Heart right ventricle (tissue), 16 donors: ENCODE measurements at regions not wholly inside any gene's neighbourhood (a gene's known extent, or its start where the extent isn't known, plus 50 kb on each side); places are given as distances from the start of the nearest gene placed in this dataset.

ENCODE experiments used
- ATAC-seq, 8 donors: fragments of 200-7000 bp; cut with Tn5 transposase; one replicate each; pipeline ENCODE4 v1.9.1; 2020; ENCODE audit warnings: mild to moderate bottlenecking in 8 of 8, moderate library complexity in 8 of 8, moderate number of reproducible peaks in 1 of 8
- DNase-seq, 2 donors: peaks; one replicate each; pipeline ENCODE4 v3.0.0-alpha.2; 2020
- H3K27ac ChIP-seq, 10 donors: fragments of 200-600 bp; sonication (generic) in 2 of 10; one replicate each; pipeline versions ENCODE4 v1.5.0 to v1.8.0; 2020 to 2022; ENCODE audit warnings: mild to moderate bottlenecking in 3 of 10
- H3K27me3 ChIP-seq, 7 donors: fragments of 200-600 bp; one replicate each; pipeline ENCODE4 v1.8.0; 2021 to 2022; ENCODE audit warnings: mild to moderate bottlenecking in 2 of 7
- H3K36me3 ChIP-seq, 9 donors: fragments of 200-600 bp; sonication (generic) in 1 of 9; one replicate each; pipeline versions ENCODE4 v1.5.0 to v1.8.0; 2020 to 2022; ENCODE audit warnings: mild to moderate bottlenecking in 2 of 9
- H3K4me1 ChIP-seq, 9 donors: fragments of 200-600 bp; sonication (generic) in 1 of 9; one replicate each; pipeline versions ENCODE4 v1.5.0 to v1.8.0; 2020 to 2022; ENCODE audit warnings: mild to moderate bottlenecking in 4 of 9
- H3K4me3 ChIP-seq, 10 donors: fragments of 200-600 bp; sonication (generic) in 2 of 10; one replicate each; pipeline versions ENCODE4 v1.5.0 to v1.8.0; 2020 to 2022; ENCODE audit warnings: mild to moderate bottlenecking in 7 of 10, moderate library complexity in 2 of 10
- H3K9me3 ChIP-seq, 11 donors: fragments of 200-600 bp in 10 of 11; sonication (generic) in 2 of 11; one replicate each; pipeline versions ENCODE4 v1.5.0 to v1.8.0; 2013 to 2022; ENCODE audit warnings: mild to moderate bottlenecking in 2 of 11, control low read depth in 1 of 11, moderate library complexity in 1 of 11
- WGBS, 2 donors: extraction: QIAGEN DNeasy Blood & Tissue Kit; methylation state at CpG; one replicate each; pipeline ENCODE4 v1.1.7; 2013; ENCODE audit warnings: inconsistent platforms in 1 of 2; 5-methylcytosine and 5-hydroxymethylcytosine counted together
- intact Hi-C, 10 donors: fragments of 100-400 bp; cut with DNase I; formaldehyde crosslinking; loops; one replicate each; pipeline versions ENCODE4 v1.11.1 to v1.14.2; 2022
- TF ChIP-seq, protein P1 (sequence below), 9 donors: fragments of 200-600 bp; sonication (generic) in 2 of 9; IDR thresholded peaks; one replicate each; pipeline versions ENCODE4 v1.5.0 to v1.8.0; 2021 to 2022; ENCODE audit warnings: antibody characterized with exemption in 9 of 9, mild to moderate bottlenecking in 5 of 9, moderate library complexity in 1 of 9
- donor health status: Arrhythmogenic right ventricular cardiomyopathy.
- donor health status: ischemic (EF 13 %, LVEDD 7.1; RV severe dilation, severe dysfunction).
- donor health status: healthy with polysubstance abuse.
- donor health status: DM: no; HTN: yes; CAD: no.
- donor health status: DM: no; HTN: no; CAD: no.
- donor health status: ischemic (EF 25% LVEDD 6.9; RV normal size, moderate dysfunction).
- donor health status: ischemic (EF 25% LVEDD 5.7; RV mildly dilated, moderate dysfunction).
- donor health status: healthy.
- donor health status: DM: yes; HTN: yes; CAD: no.
- donor health status: Ischemic cardiomyopathy.
- donor health status: ischemic (EF 35%, LVEDD 5.7; RV mildly dilated, moderate dysfunction).
- donor health status: nonischemic (EF 11% LVEDD 7.7; RV severe dilation, severe dysfunction).
- donor health status: DM: yes; HTN: yes; CAD: no.
- donor health status: PGD.
- donor health status: ischemic (EF 29% LVEDD 5.4; RV normal size, mild dysfunction).
- donor health status: nonischemic (EF 23%, LVEDD 6.1; RV moderate dilation, normal function).

DNA sequence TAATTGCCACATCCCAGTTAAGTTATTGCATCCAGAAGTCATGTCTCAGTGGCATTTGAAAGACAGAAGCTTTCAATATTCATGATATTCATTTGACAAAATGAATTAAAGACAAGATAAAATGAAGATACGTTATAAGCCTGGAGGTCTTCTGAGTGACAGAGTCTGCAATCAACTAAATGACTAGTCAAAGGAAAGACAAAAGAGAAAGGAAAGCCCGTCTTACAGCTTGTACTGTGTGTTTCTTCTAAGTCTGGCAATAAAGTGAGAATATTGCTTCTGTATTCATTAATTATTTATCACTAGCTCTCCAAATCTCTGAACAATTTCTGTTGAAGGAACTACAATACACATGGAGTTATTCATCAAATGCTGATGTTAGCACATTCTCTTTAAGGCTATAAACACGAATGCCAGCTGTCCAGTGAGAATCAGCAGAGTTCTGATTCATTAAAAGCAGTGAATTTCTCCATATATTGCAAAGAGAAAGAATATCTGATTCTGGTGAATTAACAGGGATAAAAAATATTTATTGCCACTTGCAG, 70.7 kb downstream of the ATXN7L3B start:
- Histone ChIP-seq H3K27ac (no peak overlapping the region), H3K9me3 (no peaks in the 10 kb centered on the region), H3K36me3 (no peaks in the 10 kb centered on the region), H3K4me3 (no peak overlapping the region), H3K4me1 (no peaks in the 10 kb centered on the region), H3K27me3 (no peaks in the 10 kb centered on the region)
- WGBS, 2 donors, result 59 to 63% methylated on average over 3 of the region's 3 CpGs
- intact Hi-C loops, result no loop called here
- ATAC-seq (no peak), DNase-seq (no peak)
- TF ChIP-seq, protein P1, sequence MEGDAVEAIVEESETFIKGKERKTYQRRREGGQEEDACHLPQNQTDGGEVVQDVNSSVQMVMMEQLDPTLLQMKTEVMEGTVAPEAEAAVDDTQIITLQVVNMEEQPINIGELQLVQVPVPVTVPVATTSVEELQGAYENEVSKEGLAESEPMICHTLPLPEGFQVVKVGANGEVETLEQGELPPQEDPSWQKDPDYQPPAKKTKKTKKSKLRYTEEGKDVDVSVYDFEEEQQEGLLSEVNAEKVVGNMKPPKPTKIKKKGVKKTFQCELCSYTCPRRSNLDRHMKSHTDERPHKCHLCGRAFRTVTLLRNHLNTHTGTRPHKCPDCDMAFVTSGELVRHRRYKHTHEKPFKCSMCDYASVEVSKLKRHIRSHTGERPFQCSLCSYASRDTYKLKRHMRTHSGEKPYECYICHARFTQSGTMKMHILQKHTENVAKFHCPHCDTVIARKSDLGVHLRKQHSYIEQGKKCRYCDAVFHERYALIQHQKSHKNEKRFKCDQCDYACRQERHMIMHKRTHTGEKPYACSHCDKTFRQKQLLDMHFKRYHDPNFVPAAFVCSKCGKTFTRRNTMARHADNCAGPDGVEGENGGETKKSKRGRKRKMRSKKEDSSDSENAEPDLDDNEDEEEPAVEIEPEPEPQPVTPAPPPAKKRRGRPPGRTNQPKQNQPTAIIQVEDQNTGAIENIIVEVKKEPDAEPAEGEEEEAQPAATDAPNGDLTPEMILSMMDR (IDR thresholded peaks at IDR 0.05), result no peak

GRCh38 chr12:74610711-74611110, 73.1 kb downstream of the ATXN7L3B start:
- no peaks in the 10 kb centered on the region for H3K36me3 ChIP-seq
- WGBS, 2 donors, result 73 to 80% methylated on average over 3 of the region's 3 CpGs
- H3K9me3 ChIP-seq, result no peaks in the 10 kb centered on the region
- ATAC-seq (no peak), DNase-seq (no peak)
- intact Hi-C loops, result no loop called here
- TF ChIP-seq, protein P1 (IDR thresholded peaks at IDR 0.05), result no peak
- H3K27ac ChIP-seq, result no peak overlapping the region
- H3K4me1 ChIP-seq, result no peaks in the 10 kb centered on the region
- H3K4me3 ChIP-seq, result no peak overlapping the region
- H3K27me3 ChIP-seq, result no peaks in the 10 kb centered on the region

DNA sequence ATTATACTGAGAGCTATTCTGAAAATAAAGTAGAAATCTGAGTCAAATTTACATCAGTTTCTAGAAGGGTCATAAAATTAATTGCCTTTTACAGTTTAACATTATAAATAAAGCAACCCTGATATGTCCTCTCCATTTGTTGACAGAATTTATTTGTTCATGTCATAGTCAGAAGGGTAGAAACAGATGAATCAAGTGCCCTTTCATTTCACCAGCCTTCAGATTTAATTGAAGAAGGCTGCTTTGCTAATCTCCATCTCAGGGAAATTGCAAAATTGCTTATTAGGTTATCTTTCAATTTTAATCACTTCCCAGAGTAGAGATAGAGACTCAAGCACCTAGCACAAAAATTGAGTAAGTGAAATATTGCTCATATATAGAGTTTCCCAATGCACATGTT, 76.8 kb downstream of the ATXN7L3B start:
- ATAC-seq, result no peak

DNA sequence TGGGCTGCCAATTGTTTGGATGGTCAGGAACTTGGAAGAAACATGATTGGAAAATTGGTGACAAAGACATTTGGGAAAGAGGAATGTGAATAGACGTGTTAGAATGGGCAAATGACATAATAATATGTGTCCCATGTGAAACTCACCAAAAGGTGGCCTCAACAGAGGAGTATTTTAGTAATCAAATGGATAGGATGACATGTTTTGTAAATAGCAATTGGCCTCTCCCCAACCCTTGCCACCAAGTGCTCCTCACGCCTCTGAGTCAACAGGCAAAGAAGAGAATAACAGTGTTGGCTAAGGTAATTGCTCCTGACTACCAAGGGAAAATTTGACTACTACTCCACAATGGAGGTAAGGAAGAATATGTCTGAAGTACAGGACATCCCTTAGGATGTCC, 81.4 kb downstream of the ATXN7L3B start:
- Histone ChIP-seq H3K27ac (no peak overlapping the region), H3K36me3 (no peaks in the 10 kb centered on the region), H3K27me3 (no peaks in the 10 kb centered on the region), H3K4me1 (no peaks in the 10 kb centered on the region), H3K4me3 (no peak overlapping the region), H3K9me3 (no peaks in the 10 kb centered on the region)
- no peak for ATAC-seq
- 61 to 66% methylated on average over 2 of the region's 2 CpGs for WGBS, 2 donors
- DNase-seq, result no peak
- TF ChIP-seq, protein P1 (IDR thresholded peaks at IDR 0.05), result no peak
- intact Hi-C loops, result no loop called here

More for the DNA sequence above, 76.8 kb downstream of the ATXN7L3B start:
- DNase-seq, result no peak
- H3K9me3 ChIP-seq, result no peaks in the 10 kb centered on the region
- no peaks in the 10 kb centered on the region for H3K27me3 ChIP-seq
- H3K4me3 ChIP-seq, result no peak overlapping the region
- H3K27ac ChIP-seq, result no peak overlapping the region
- intact Hi-C loops, result no loop called here
- no peaks in the 10 kb centered on the region for H3K4me1 ChIP-seq
- TF ChIP-seq, protein P1 (IDR thresholded peaks at IDR 0.05), result no peak
- no peaks in the 10 kb centered on the region for H3K36me3 ChIP-seq
